ENCODE measurements at regions not wholly inside any gene's neighbourhood (a gene's known extent, or its start where the extent isn't known, plus 50 kb on each side); places are given as distances from the start of the nearest gene placed in this dataset.
A peak's percentile ranks its signal among the peaks of the same experiment; 100 is the strongest.
"Not testable (repeated sequence)": the region's sequence is repeated elsewhere in the genome, so short reads cannot be mapped to it uniquely, and the experiment has no call there.

GRCh38 chr4:158122501-158122900 is 50.3 kb downstream of the GASK1B start:
- TF ChIP-seq CTCF (conservative IDR thresholded peaks at IDR 0.05), result no peak
- H3K36me3 Mint-ChIP-seq, result peaks cover 6% of the 10 kb centered on the region
- no peaks in the 10 kb centered on the region for H3K27me3 Mint-ChIP-seq
- H3K9me3 Mint-ChIP-seq, result peaks cover 7% of the 10 kb centered on the region
- no peak overlapping the region for H3K4me3 Mint-ChIP-seq
- H3K4me1 Mint-ChIP-seq (ENCODE audit: unreplicated experiment), result peaks cover 16% of the 10 kb centered on the region
- DNase-seq (ENCODE audit: extremely low spot score, unreplicated experiment), result no peak
- H3K27ac Mint-ChIP-seq, result no peak overlapping the region

- Mint-ChIP-seq H3K36me3 (peaks cover 6% of the 10 kb centered on the region), H3K27ac (peak overlapping the region; percentile 55), H3K27me3 (no peaks in the 10 kb centered on the region), H3K4me1 (ENCODE audit: unreplicated experiment) (peaks cover 16% of the 10 kb centered on the region), H3K4me3 (peak overlapping the region; percentile 5), H3K9me3 (peaks cover 8% of the 10 kb centered on the region)
- no peak for DNase-seq (ENCODE audit: extremely low spot score, unreplicated experiment)
- TF ChIP-seq CTCF (conservative IDR thresholded peaks at IDR 0.05), result no peak
Observed at GRCh38 chr4:158121161-158121579, 51.7 kb downstream of the GASK1B start.

- Mint-ChIP-seq H3K4me1 (ENCODE audit: unreplicated experiment) (peaks cover 16% of the 10 kb centered on the region), H3K27ac (peak overlapping the region; percentile 55)
- not testable (repeated sequence) for DNase-seq (ENCODE audit: extremely low spot score, unreplicated experiment); H3K4me3 Mint-ChIP-seq; H3K27me3 Mint-ChIP-seq; H3K36me3 Mint-ChIP-seq; H3K9me3 Mint-ChIP-seq
Observed at GRCh38 chr4:158120645-158121151, 52.1 kb downstream of the GASK1B start.

GRCh38 chr4:158112611-158113010 is 60.2 kb downstream of the GASK1B start:
- Mint-ChIP-seq H3K27ac (no peak overlapping the region), H3K4me3 (no peak overlapping the region), H3K36me3 (no peaks in the 10 kb centered on the region), H3K9me3 (peaks cover 6% of the 10 kb centered on the region), H3K27me3 (no peaks in the 10 kb centered on the region), H3K4me1 (ENCODE audit: unreplicated experiment) (no peaks in the 10 kb centered on the region)
- TF ChIP-seq CTCF (conservative IDR thresholded peaks at IDR 0.05), result no peak
- no peak for DNase-seq (ENCODE audit: extremely low spot score, unreplicated experiment)

GRCh38 chr4:158111241-158111640 is 61.6 kb downstream of the GASK1B start:
- Mint-ChIP-seq H3K9me3 (peaks cover 4% of the 10 kb centered on the region), H3K36me3 (no peaks in the 10 kb centered on the region), H3K27me3 (no peaks in the 10 kb centered on the region), H3K27ac (no peak overlapping the region), H3K4me1 (ENCODE audit: unreplicated experiment) (no peaks in the 10 kb centered on the region), H3K4me3 (no peak overlapping the region)
- no peak for DNase-seq (ENCODE audit: extremely low spot score, unreplicated experiment)
- TF ChIP-seq CTCF (conservative IDR thresholded peaks at IDR 0.05), result no peak

GRCh38 chr4:158102904-158103303 is 69.9 kb downstream of the GASK1B start:
- no peaks in the 10 kb centered on the region for H3K9me3 Mint-ChIP-seq

More at GRCh38 chr4:158102904-158103303, 69.9 kb downstream of the GASK1B start:
- H3K27me3 Mint-ChIP-seq, result no peaks in the 10 kb centered on the region
- no peak for DNase-seq (ENCODE audit: extremely low spot score, unreplicated experiment)
- no peak overlapping the region for H3K27ac Mint-ChIP-seq
- no peak overlapping the region for H3K4me3 Mint-ChIP-seq
- no peak for TF ChIP-seq CTCF (conservative IDR thresholded peaks at IDR 0.05)
- H3K36me3 Mint-ChIP-seq, result no peaks in the 10 kb centered on the region
- H3K4me1 Mint-ChIP-seq (ENCODE audit: unreplicated experiment), result no peaks in the 10 kb centered on the region
